ENCODE measurements at regions not wholly inside any gene's neighbourhood (a gene's known extent, or its start where the extent isn't known, plus 50 kb on each side); places are given as distances from the start of the nearest gene placed in this dataset.
"Not testable (repeated sequence)": the region's sequence is repeated elsewhere in the genome, so short reads cannot be mapped to it uniquely, and the experiment has no call there.

GRCh38 chr10:8316284-8316683 is 261.8 kb downstream of the GATA3 start:
- FAIRE-seq (no peak), DNase-seq (ENCODE audit: low read depth, low spot score) (no peak)
- Histone ChIP-seq H4K20me1 (replicated peaks; ENCODE audit: control insufficient read depth, extremely low read depth, insufficient read depth, low read length) (no peaks in the 10 kb centered on the region), H3K36me3 (ENCODE audit: control insufficient read depth in 2 of 2, extremely low read depth in 1 of 2, insufficient read depth in 2 of 2, low read length in 2 of 2) (no peaks in the 10 kb centered on the region), H3K27me3 (ENCODE audit: control insufficient read depth in 2 of 2, insufficient read depth in 2 of 2, low read length in 2 of 2) (peaks cover 0 to 7% of the 10 kb centered on the region in 2 experiments), H3K9me3 (replicated peaks; ENCODE audit: control insufficient read depth, insufficient read depth, low read length) (no peaks in the 10 kb centered on the region), H3K27ac (ENCODE audit: insufficient read depth, low read depth, low read length) (no peak overlapping the region), H3K4me2 (ENCODE audit: insufficient read depth, low read length) (no peak overlapping the region), H3K9me1 (replicated peaks; ENCODE audit: control insufficient read depth, extremely low read depth, insufficient read depth, low read length) (no peaks in the 10 kb centered on the region), H3K79me2 (ENCODE audit: control insufficient read depth, insufficient read depth, low read length) (no peaks in the 10 kb centered on the region), H3K9ac (replicated peaks; ENCODE audit: extremely low read depth, insufficient read depth, low read length) (no peak overlapping the region), H3K4me1 (ENCODE audit: control insufficient read depth, extremely low read depth, insufficient read depth, low read length) (no peaks in the 10 kb centered on the region), H3K4me3 (replicated peaks in 1 of 3; ENCODE audit: insufficient read depth in 1 of 3, low read depth in 1 of 3, low read length in 3 of 3) (no peak overlapping the region), H2AFZ (ENCODE audit: low read depth, low read length) (no peak overlapping the region)
- TF ChIP-seq EZH2 (IDR thresholded peaks at IDR 0.05; ENCODE audit: borderline replicate concordance, low read depth, low read length, severe bottlenecking) (no peak), FOS (IDR thresholded peaks at IDR 0.05; ENCODE audit: borderline replicate concordance, insufficient read depth, low read length) (no peak), POLR2AphosphoS5 (IDR thresholded peaks at IDR 0.05; ENCODE audit: insufficient read depth, low read depth, low read length) (no peak), JUN (IDR thresholded peaks at IDR 0.05; ENCODE audit: borderline replicate concordance, insufficient read depth, insufficient read length, low read depth) (no peak), MAX (IDR thresholded peaks at IDR 0.05; ENCODE audit: insufficient read depth, insufficient read length) (no peak), GATA2 (IDR thresholded peaks at IDR 0.05; ENCODE audit: insufficient read depth, insufficient read length, low read depth, low read length) (no peak), POLR2A (IDR thresholded peaks at IDR 0.05; ENCODE audit: low read depth, low read length) (no peak), MYC (IDR thresholded peaks at IDR 0.05; ENCODE audit: low read depth, low read length) (no peak), CTCF (IDR thresholded peaks at IDR 0.05; ENCODE audit: extremely low read depth in 1 of 2, insufficient read depth in 1 of 2, low read depth in 1 of 2, low read length in 2 of 2) (no peak)
- intact Hi-C loops (cut with micrococcal nuclease), result no loop called here
- no TSS peak for BruUV-seq (replicated peaks)
- POLR2A ChIA-PET, result no interaction called here
- dilution Hi-C loops (cut with MboI; ENCODE audit: extremely low pct_ligation_motif_present, low sequenced_read_pairs), result no loop called here
- CTCF ChIA-PET, result interaction anchor here (1.0 kb wide), 1 partner anchor 9 kb away, joined by 3 read pairs; no protein-coding TSS in a partner anchor

GRCh38 chr10:8318429-8318828 is 263.9 kb downstream of the GATA3 start:
- H3K9me1 ChIP-seq (replicated peaks; ENCODE audit: control insufficient read depth, extremely low read depth, insufficient read depth, low read length); H3K4me3 ChIP-seq (replicated peaks in 1 of 3; ENCODE audit: insufficient read depth in 1 of 3, low read depth in 1 of 3, low read length in 3 of 3); H3K4me2 ChIP-seq (ENCODE audit: insufficient read depth, low read length); H3K9ac ChIP-seq (replicated peaks; ENCODE audit: extremely low read depth, insufficient read depth, low read length); H3K79me2 ChIP-seq (ENCODE audit: control insufficient read depth, insufficient read depth, low read length); H2AFZ ChIP-seq (ENCODE audit: low read depth, low read length); H3K9me3 ChIP-seq (replicated peaks; ENCODE audit: control insufficient read depth, insufficient read depth, low read length); H3K27ac ChIP-seq (ENCODE audit: insufficient read depth, low read depth, low read length); intact Hi-C loops (cut with micrococcal nuclease); POLR2A ChIA-PET; H3K27me3 ChIP-seq (ENCODE audit: control insufficient read depth in 2 of 2, insufficient read depth in 2 of 2, low read length in 2 of 2); DNase-seq (ENCODE audit: low read depth, low spot score); H4K20me1 ChIP-seq (replicated peaks; ENCODE audit: control insufficient read depth, extremely low read depth, insufficient read depth, low read length); H3K4me1 ChIP-seq (ENCODE audit: control insufficient read depth, extremely low read depth, insufficient read depth, low read length); BruUV-seq (replicated peaks); dilution Hi-C loops (cut with MboI; ENCODE audit: extremely low pct_ligation_motif_present, low sequenced_read_pairs); H3K36me3 ChIP-seq (ENCODE audit: control insufficient read depth in 2 of 2, extremely low read depth in 1 of 2, insufficient read depth in 2 of 2, low read length in 2 of 2); FAIRE-seq: not testable (repeated sequence)
- CTCF ChIA-PET, result interaction anchor here (2.6 kb wide), 1 partner anchor 13 kb away, joined by 8 read pairs; no protein-coding TSS in a partner anchor

Data from endothelial cell of umbilical vein (primary cell).